Stomach (tissue), 8 donors: ENCODE measurements at regions not wholly inside any gene's neighbourhood (a gene's known extent, or its start where the extent isn't known, plus 50 kb on each side); places are given as distances from the start of the nearest gene placed in this dataset.
"Not testable (repeated sequence)": the region's sequence is repeated elsewhere in the genome, so short reads cannot be mapped to it uniquely, and the experiment has no call there.

Experiments
- DNase-seq, 2 donors: peaks; one replicate each; pipeline versions ENCODE4 v3.0.0 to v3.0.0-alpha.2; 2013 to 2019
- H3K27ac ChIP-seq, 5 donors: fragments of 200-600 bp in 4 of 5; sonication (generic) in 4 of 5; one replicate each; pipeline ENCODE4 v1.5.1; 2013 to 2019; ENCODE audit warnings: mild to moderate bottlenecking in 1 of 5, moderate library complexity in 1 of 5
- H3K27me3 ChIP-seq, 3 donors: fragments of 200-600 bp; sonication (generic); one replicate each; pipeline ENCODE4 v1.5.1; 2017 to 2019; ENCODE audit warnings: mixed run types in 1 of 3
- H3K36me3 ChIP-seq, 4 donors: fragments of 200-600 bp; sonication (generic); 1 replicate in 3 of 4; 2 replicates in 1 of 4; pipeline ENCODE4 v1.5.1; 2016 to 2019
- H3K4me1 ChIP-seq, 4 donors: fragments of 200-600 bp; sonication (generic); one replicate each; pipeline ENCODE4 v1.5.1; 2016 to 2019
- H3K4me3 ChIP-seq, 4 donors: fragments of 200-600 bp; sonication (generic) in 3 of 4; one replicate each; pipeline ENCODE4 v1.5.1; 2016 to 2019; ENCODE audit warnings: mild to moderate bottlenecking in 1 of 4
- H3K9me3 ChIP-seq, 4 donors: fragments of 200-600 bp; sonication (generic); one replicate each; pipeline ENCODE4 v1.5.1; 2016 to 2019
- CTCF ChIP-seq, 7 experiments: fragments of 450-650 bp in 4 of 7; fragments of 200-600 bp in 3 of 7; sonication (generic) in 3 of 7; IDR thresholded peaks; one replicate each; pipeline ENCODE4 v1.5.1; 2016 to 2019; ENCODE audit warnings: antibody characterized with exemption in 7 of 7, control low read depth in 2 of 7, mild to moderate bottlenecking in 1 of 7
- EP300 ChIP-seq: sonication (generic); formaldehyde crosslinking; IDR thresholded peaks from one replicate; pipeline ENCODE4 v1.6.1; 2017; ENCODE audit warnings: antibody characterized with exemption
- POLR2A ChIP-seq, 4 donors: fragments of 450-650 bp; IDR thresholded peaks; one replicate each; pipeline ENCODE4 v1.6.1; 2016; ENCODE audit warnings: antibody characterized with exemption in 4 of 4, control low read depth in 2 of 4, mild to moderate bottlenecking in 1 of 4, moderate library complexity in 1 of 4
- POLR2AphosphoS5 ChIP-seq, 3 donors: sonication (generic); formaldehyde crosslinking; IDR thresholded peaks; one replicate each; pipeline ENCODE4 v1.6.1; 2016; ENCODE audit warnings: antibody characterized with exemption in 3 of 3
- WGBS, 5 donors: extraction: QIAGEN DNeasy Blood & Tissue Kit in 3 of 5; methylation state at CpG; one replicate each; pipeline versions ENCODE4 v1.1.5 to v1.1.7; 2013 to 2018; 5-methylcytosine and 5-hydroxymethylcytosine counted together
- intact Hi-C: fragments of 100-400 bp; cut with DNase I; formaldehyde crosslinking; loops from one replicate; pipeline ENCODE4 v1.15.1; 2023; ENCODE audit warnings: low total_unique reads
- donor health status: healthy with polysubstance abuse.
- donor health status: Bipolar disorder and iron deficiency.
- donor health status: healthy.

DNA sequence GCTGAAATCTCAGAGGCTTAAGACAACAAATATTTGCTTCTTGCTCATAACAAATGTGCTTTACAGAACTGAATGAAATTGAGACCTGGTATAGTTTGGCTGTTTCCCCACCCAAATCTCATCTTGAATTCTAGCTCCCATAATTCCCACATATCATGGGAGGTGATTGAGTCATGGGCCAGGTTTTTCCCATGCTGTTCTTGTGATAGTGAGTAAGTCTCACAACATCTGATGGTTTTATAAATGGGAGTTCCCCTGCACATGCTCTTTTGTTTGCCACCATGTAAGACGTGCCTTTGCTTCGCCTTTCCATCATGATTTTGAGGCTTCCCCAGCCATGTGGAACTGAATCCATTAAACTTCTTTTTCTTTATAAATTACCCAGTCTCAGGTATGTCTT lies 221.1 kb upstream of the DIPK2B start:
- no peak for DNase-seq
- Histone ChIP-seq H3K9me3 (no peaks in the 10 kb centered on the region), H3K36me3 (no peaks in the 10 kb centered on the region), H3K27ac (no peak overlapping the region), H3K4me1 (no peaks in the 10 kb centered on the region), H3K4me3 (no peak overlapping the region), H3K27me3 (no peaks in the 10 kb centered on the region)
- intact Hi-C loops = no loop called here
- 74 to 94% (median 85%) methylated on average over 2 of the region's 2 CpGs for WGBS, 5 donors
- TF ChIP-seq POLR2A (IDR thresholded peaks at IDR 0.05) = no peak
- TF ChIP-seq POLR2AphosphoS5 (IDR thresholded peaks at IDR 0.05) = no peak
- TF ChIP-seq CTCF (IDR thresholded peaks at IDR 0.05) = no peak
- no peak for TF ChIP-seq EP300

GRCh38 chrX:45404206-45404605 lies 203.5 kb upstream of the DIPK2B start:
- intact Hi-C loops = no loop called here

GRCh38 chrX:45401923-45402322 lies 201.2 kb upstream of the DIPK2B start:
- intact Hi-C loops = no loop called here
- 50 to 91% (median 62%) methylated on average over 2 of the region's 2 CpGs for WGBS, 5 donors
- TF ChIP-seq POLR2A (IDR thresholded peaks at IDR 0.05) (no peak), POLR2AphosphoS5 (IDR thresholded peaks at IDR 0.05) (no peak), EP300 (no peak), CTCF (IDR thresholded peaks at IDR 0.05) (no peak)

More at GRCh38 chrX:45404206-45404605, 203.5 kb upstream of the DIPK2B start:
- peaks cover 0 to 12% (median 0%) of the 10 kb centered on the region in 4 donors for H3K9me3 ChIP-seq
- WGBS, 5 donors = 64 to 95% (median 86%) methylated on average over 1 to 3 of the region's 3 CpGs
- DNase-seq = no peak
- no peaks in the 10 kb centered on the region for H3K4me1 ChIP-seq
- no peak overlapping the region for H3K4me3 ChIP-seq
- no peaks in the 10 kb centered on the region for H3K36me3 ChIP-seq
- no peak overlapping the region for H3K27ac ChIP-seq
- no peaks in the 10 kb centered on the region for H3K27me3 ChIP-seq
- TF ChIP-seq POLR2A (IDR thresholded peaks at IDR 0.05) = no peak
- no peak for TF ChIP-seq CTCF (IDR thresholded peaks at IDR 0.05)
- no peak for TF ChIP-seq POLR2AphosphoS5 (IDR thresholded peaks at IDR 0.05)
- no peak for TF ChIP-seq EP300

DNA sequence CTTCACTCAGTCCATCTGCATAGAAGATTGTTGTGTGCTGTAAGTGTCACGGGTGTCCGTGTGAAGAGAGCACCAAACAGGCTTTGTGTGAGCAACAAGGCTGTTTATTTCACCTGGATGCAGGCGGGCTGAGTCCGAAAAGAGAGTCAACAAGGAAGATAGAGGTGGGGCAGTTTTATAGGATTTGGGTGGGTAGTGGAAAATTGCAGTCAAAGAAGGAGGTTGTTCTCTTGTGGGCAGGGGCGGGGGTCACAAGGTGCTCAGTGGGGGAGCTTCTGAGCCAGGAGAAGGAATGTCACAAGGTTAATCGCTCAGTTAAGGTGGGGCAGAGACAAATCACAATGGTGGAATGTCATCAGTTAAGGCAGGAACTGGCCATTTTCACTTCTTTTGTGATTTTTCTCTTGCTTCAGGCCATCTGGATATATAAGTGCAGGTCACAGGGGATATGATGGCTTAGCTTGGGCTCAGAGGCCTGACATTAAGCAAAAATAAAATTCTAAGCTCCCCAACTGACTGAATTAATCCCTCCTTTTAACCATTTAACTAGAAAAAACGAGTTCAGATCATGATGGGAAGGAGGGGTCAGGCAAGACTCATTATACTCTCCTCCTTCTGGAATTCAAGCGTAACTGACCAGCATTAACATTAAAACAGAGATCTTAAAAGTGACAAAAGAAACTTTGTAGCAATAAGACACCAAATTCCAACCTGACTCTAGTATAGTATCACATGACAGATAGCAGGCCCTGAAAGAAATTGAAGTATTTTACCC lies 200.5 kb upstream of the DIPK2B start:
- intact Hi-C loops, H3K36me3 ChIP-seq, H3K4me1 ChIP-seq, DNase-seq, H3K27ac ChIP-seq, H3K27me3 ChIP-seq, H3K4me3 ChIP-seq: not testable (repeated sequence)
- H3K9me3 ChIP-seq = peaks cover 0 to 17% (median 9%) of the 10 kb centered on the region in 4 donors
- WGBS, 5 donors = 53 to 76% (median 65%) methylated on average over 8 of the region's 8 CpGs

More at GRCh38 chrX:45401923-45402322, 201.2 kb upstream of the DIPK2B start:
- Histone ChIP-seq H3K27ac (no peak overlapping the region), H3K27me3 (no peaks in the 10 kb centered on the region), H3K36me3 (no peaks in the 10 kb centered on the region), H3K9me3 (peaks cover 0 to 14% (median 2%) of the 10 kb centered on the region in 4 donors), H3K4me1 (no peaks in the 10 kb centered on the region), H3K4me3 (no peak overlapping the region)
- DNase-seq = no peak
